NCI-H748 treated with DMSO at 0.1 percent for 48 hours (cell line): ENCODE measurements at regions not wholly inside any gene's neighbourhood (a gene's known extent, or its start where the extent isn't known, plus 50 kb on each side); places are given as distances from the start of the nearest gene placed in this dataset.

Experiments
- DNase-seq: peaks from one replicate; lab custom pipeline; 2025; lab: John Stamatoyannopoulos, UW

- no peak for DNase-seq
These were observed 494.3 kb downstream of the EPM2A start for GRCh38 chr6:145241039-145241438.

DNA sequence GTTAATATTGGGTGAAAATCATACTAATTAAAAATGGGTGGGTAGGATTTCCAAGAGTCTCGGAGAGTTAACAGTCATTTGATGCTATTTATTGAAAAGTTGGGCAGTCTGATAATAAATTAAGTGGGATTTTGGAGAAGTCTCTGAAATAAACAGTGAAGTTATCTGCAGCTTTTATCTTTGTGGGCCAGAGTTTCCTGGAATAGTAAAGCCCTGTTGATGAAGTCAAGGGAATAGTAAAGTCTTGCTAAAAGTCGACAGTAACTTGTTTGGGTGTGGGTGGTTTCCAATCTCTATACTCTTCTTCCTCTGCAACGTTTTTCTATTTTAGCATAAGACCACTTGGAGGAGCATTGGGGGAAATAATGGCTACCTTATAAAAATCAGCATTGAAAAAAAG lies 493.6 kb downstream of the EPM2A start:
- DNase-seq = no peak

GRCh38 chr6:145244349-145245100 lies 490.8 kb downstream of the EPM2A start:
- DNase-seq = no peak

DNA sequence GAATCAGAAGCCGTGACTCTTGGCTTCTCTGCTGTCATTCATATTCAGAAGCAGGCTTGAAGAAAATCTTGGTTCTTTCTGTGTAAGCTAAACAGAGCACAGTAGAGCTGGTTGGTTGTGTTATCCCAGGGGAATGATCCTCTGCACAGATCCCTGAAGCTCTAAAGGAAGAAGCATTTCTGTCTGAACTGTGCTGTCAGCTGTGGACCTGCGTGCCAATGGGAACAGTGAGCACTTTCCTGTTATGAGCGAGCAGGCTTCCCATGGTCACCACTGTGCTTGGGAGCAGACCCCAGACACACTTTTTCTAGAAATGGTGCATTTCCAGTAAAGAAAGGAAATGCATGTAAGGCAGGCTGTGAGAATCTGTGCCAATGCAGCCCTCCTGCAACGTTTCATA lies 490.2 kb downstream of the EPM2A start:
- no peak for DNase-seq

- no peak for DNase-seq
These were observed 487.5 kb downstream of the EPM2A start for GRCh38 chr6:145247692-145248419.

DNA sequence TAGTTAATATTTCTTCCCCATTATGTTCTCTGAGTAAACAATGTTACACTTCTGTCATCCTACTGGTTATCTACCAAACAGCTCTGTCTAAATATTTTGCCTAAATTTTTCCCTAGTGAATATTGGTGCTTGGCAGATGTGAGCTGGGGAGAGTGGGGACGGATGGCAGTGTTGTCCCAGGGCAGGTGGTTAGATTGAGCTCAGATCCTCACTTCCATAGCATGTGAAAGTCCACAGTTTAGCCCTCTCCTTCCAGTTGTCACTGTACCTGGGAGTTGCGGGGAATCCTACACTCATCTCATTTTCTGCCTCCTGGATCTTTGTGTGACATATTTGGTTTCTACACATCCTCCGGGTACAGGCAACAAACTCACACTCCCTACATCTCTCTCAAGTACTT lies 484.9 kb downstream of the EPM2A start:
- no peak for DNase-seq

- DNase-seq = no peak
These were observed 482.6 kb downstream of the EPM2A start for GRCh38 chr6:145252737-145253136.

DNA sequence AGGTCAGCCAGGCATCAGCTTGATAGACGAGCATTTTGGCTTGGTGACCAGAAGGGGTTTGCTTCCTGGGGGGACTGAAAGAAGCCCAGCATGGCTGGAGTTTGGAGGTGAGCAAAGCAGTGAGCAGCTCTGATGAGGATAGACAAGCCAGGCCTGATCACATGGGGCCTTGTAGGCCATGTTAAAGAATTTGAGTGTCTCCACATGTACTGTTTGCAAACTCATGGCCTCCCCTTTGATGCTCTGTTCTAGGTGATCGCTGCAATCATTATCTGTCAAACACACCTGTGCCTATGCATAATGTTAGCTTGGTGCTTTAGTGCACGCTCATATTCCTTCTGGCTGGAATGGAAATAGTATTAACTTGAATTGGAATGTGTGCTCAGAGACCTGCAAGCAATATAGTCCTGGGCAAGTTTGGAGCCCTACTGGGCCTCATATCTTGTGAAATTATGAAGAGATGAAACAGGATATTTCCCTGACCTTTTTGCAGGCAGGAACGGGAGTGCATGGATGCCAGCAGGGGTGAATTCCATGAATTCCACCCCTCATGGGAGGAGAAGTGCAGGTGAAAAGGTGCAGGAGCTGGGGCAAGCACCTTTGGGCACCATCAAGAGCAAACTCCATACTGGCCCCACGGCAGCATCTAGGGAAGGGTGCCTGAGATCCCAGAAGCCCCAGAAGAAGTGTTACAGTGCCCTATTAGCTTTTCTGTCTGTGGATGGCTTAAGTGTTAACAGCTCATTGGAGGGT lies 480.5 kb downstream of the EPM2A start:
- no peak for DNase-seq

DNA sequence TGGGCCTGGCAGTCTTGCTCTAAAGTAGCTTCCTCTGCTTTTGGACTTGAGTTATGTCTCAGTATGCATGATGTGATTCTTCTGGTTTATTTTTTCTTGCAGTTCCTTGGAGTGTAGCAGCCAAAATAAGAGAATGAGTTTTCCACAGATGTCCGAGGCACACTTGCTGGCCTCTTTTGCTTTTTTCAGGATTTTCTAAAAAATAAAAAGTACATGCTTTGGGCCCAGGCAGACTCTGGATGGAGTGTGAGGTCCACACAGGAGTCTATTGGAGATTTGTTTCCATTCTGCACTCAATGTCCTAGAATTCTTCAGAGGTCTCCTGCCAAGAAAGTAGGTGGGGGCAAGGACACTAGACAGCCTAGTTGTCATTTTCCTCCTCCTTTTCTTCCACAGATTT lies 477.6 kb downstream of the EPM2A start:
- DNase-seq = no peak

DNA sequence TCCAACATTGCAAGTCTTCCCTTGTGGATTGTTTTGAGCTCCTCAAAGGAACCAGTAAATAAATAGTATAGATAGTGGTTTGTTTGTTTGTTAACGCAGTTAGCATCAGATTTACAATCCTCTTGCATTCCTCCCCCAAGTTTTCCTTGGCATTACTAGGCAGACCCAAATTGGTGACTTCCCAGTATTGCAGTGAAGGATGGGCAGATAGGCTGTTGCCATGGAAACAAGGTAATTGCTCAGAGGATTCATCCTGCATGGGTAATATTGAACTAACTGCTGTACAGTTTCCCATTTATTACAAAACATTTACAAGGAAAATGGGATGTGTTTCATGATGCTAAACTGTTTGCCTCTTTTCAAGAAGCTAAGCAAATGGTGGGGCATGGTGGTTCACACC lies 477.2 kb downstream of the EPM2A start:
- no peak for DNase-seq

DNA sequence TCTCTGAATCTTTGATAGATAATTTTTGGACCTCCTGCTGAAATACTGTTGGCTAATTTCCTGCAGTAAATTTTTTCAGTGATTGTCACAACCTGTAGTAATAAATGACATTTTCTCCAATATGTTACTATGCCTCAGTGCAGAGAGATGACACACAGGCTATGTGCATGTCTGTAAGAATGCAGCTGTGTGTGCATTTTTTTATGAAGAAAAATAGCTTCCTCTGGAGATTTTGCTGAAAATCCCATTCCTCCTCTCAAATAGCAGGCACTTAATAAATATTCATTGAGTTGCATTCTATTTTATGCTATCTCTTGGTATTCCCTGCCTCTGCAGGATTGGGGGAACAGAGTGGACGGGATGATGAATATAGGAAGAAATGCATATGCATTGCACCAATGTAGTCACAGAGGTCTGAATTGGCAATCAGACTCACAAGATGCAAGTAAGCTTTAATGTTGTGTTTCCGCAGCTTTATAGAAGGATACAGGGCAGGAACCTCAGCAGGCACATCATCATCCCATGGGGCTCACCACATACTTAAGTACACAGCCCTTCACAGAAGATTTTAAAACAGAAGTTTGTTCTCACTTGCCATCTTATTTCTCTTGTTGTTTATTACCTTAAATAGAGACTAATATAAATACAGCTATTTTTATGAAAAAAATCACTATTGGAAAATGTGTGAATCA lies 474.7 kb downstream of the EPM2A start:
- DNase-seq = no peak

GRCh38 chr6:145261758-145262157 lies 473.6 kb downstream of the EPM2A start:
- no peak for DNase-seq

- no peak for DNase-seq
These were observed 472.5 kb downstream of the EPM2A start for GRCh38 chr6:145262771-145263170.

DNA sequence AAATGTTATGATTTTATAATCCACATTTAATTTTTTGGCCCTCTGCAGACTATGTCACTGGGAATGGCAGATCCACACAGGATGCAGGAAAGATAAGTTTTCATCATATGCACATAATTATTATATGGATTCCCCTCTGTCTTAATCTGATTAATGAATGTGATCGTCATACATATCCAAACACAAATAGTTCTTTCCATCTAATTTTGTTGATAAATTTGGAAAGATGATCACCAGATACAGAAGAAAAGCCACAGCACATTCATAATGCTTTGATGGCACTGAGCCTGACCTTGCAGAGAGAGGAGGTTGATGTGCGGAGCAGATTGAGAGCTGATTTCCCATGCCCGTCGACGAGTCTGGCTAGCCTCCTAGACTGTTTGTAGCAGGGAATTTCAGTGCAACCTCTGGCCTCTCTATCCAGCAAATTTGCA lies 471.5 kb downstream of the EPM2A start:
- no peak for DNase-seq

- DNase-seq = no peak
These were observed 468.8 kb downstream of the EPM2A start for GRCh38 chr6:145266432-145267075.

GRCh38 chr6:145267076-145267867 lies 468.0 kb downstream of the EPM2A start:
- peak; percentile 38 for DNase-seq

DNA sequence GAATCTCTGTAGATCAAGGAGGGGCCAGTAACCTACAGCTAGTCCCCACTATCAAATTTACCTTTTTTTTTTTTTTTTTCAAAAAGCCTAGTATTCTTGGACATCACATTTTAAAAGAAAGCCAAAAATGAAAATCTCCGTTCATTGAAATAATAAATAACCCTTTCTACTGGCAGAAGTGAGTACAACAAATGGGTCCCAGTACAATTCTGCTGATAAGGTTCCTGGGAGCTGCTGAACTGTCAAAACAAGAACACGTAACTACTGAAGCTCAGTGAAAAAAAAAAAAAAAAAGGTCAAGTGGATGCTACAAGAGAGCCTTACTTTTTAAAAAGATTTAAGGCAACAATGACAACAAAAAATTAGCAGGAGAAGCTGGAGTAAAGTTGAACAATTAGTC lies 464.9 kb downstream of the EPM2A start:
- DNase-seq = no peak

DNA sequence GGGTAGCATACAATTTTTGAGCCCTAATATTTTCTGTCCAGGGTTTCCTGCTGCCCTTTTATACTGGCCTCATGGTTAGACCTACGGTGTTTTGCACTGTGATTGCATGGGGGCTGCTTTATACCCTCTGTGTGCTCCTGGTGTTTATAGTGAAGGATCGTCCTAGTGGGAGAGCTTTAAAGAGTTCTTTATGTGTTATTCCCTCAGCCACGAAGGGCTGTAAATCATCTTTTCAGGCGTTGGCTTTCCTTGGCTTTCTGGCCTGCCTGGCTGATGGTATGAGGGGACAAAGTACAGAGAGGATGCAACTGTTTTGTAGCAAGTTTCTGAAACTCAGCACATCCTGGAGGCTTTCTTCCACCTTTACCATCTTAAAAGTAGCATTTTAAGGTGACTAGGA lies 464.3 kb downstream of the EPM2A start:
- DNase-seq = no peak

- DNase-seq = no peak
These were observed 463.7 kb downstream of the EPM2A start for GRCh38 chr6:145271577-145271976.

DNA sequence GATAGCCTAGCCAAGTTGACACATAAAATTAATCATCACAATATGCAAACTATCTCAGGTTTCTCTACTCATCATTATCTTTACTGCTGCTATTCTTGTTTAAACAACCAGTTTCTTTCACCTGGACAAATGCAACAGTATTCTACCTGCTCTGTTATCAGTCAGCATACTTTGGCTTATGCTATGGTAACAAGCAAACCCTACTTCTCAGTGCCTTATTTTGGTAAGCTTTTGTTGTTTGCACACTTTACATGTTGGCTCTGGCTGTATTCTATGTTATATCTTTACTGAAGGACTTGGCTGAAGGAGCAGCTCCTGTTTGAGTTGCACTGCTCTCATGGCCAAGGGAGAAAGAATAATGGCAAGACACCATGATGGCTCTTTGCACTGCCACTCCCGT lies 463.1 kb downstream of the EPM2A start:
- DNase-seq = no peak

DNA sequence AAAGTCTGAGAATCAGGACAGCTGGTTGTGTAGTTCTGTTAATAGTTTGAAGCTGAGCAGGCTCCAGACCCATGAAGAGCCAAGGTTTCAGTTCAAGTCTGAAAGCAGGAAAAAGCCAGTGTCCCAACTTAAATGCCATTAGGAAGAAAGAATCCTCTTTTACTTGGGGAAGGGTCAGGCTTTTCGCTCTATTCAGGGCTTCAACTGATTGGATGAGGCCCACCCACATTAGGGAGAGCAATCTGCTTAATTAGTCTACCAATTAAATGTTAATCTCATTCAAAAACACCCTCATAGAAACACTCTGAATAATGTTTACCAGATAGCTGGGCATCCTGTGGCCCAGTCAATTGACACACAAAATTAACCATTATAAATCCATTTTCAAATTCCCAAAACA lies 462.2 kb downstream of the EPM2A start:
- no peak for DNase-seq
